OCI-LY7 (cell line): ENCODE measurements at regions not wholly inside any gene's neighbourhood (a gene's known extent, or its start where the extent isn't known, plus 50 kb on each side); places are given as distances from the start of the nearest gene placed in this dataset.

Experiments
- BruUV-seq: library from RNA; stranded (reverse); fragments of 400-500 nt; replicated peaks from 2 replicates; lab custom pipeline; 2021; lab: Mats Ljungman, UMichigan
- CTCF ChIA-PET: fragments of 300-600 bp; sonication (Branson Sonifier 250); formaldehyde crosslinking; loops from one replicate; lab custom pipeline; 2022; ENCODE audit warnings: antibody characterized with exemption; ENCODE audit not compliant: unreplicated experiment; lab: Charles Lee
- POLR2A ChIA-PET: fragments of 300-600 bp; sonication (Branson Sonifier 250); formaldehyde crosslinking; loops from one replicate; lab custom pipeline; 2022; ENCODE audit warnings: antibody characterized with exemption; lab: Charles Lee
- DNase-seq: peaks from one replicate; pipeline ENCODE4 v3.0.0-alpha.2; 2015; ENCODE audit warnings: low spot score
- H2AFZ ChIP-seq: fragments of 200-600 bp; sonication (generic), shearing (Covaris generic); 2 replicates; pipeline ENCODE4 v1.6.1; 2014; ENCODE audit warnings: mild to moderate bottlenecking, antibody characterized with exemption, low read length, moderate library complexity
- H3K27ac ChIP-seq: fragments of 200-600 bp; sonication (generic); 2 replicates; pipeline ENCODE4 v1.5.1; 2014; ENCODE audit warnings: mixed run types, low read depth, mild to moderate bottlenecking, moderate library complexity, low read length, inconsistent platforms; ENCODE audit not compliant: poor library complexity, severe bottlenecking
- H3K36me3 ChIP-seq: fragments of 200-600 bp; sonication (generic); 2 replicates; pipeline ENCODE4 v1.6.1; 2014; ENCODE audit warnings: mild to moderate bottlenecking, antibody characterized with exemption, low read length, moderate library complexity, mixed read lengths; ENCODE audit not compliant: insufficient read depth
- H3K4me1 ChIP-seq: fragments of 200-600 bp; sonication (generic); 2 replicates; pipeline ENCODE4 v1.5.1; 2014; ENCODE audit warnings: mild to moderate bottlenecking, low read length; ENCODE audit not compliant: insufficient read depth, poor library complexity, severe bottlenecking
- H3K4me2 ChIP-seq: fragments of 200-600 bp; sonication (generic); 2 replicates; pipeline ENCODE4 v1.6.1; 2014; ENCODE audit warnings: mild to moderate bottlenecking, low read length
- H3K4me3 ChIP-seq: fragments of 200-600 bp; sonication (generic); 2 replicates; pipeline ENCODE4 v1.5.1; 2014; ENCODE audit warnings: mild to moderate bottlenecking, low read depth, low read length; ENCODE audit not compliant: poor library complexity, severe bottlenecking
- H3K79me2 ChIP-seq: fragments of 200-600 bp; sonication (generic); 2 replicates; pipeline ENCODE4 v1.6.1; 2016; ENCODE audit warnings: low read depth, mild to moderate bottlenecking, low read length, moderate library complexity, mixed read lengths; ENCODE audit not compliant: insufficient read depth
- H3K9me2 ChIP-seq: fragments of 200-600 bp; sonication (generic); 2 replicates; pipeline ENCODE4 v1.6.1; 2016; ENCODE audit warnings: mild to moderate bottlenecking, low read length, mixed read lengths; ENCODE audit not compliant: insufficient read depth
- H3K9me3 ChIP-seq: fragments of 200-600 bp; sonication (generic); 2 replicates; pipeline ENCODE4 v1.6.1; 2014; ENCODE audit warnings: mild to moderate bottlenecking, mixed run types, low read length, mixed read lengths
- H4K20me1 ChIP-seq: fragments of 200-600 bp; sonication (generic); 2 replicates; pipeline ENCODE4 v1.6.1; 2014; ENCODE audit warnings: mild to moderate bottlenecking, antibody characterized with exemption, low read length, moderate library complexity, mixed read lengths; ENCODE audit not compliant: insufficient read depth
- CTCF ChIP-seq: fragments of 200-600 bp; sonication (generic); conservative IDR thresholded peaks from 2 replicates; pipeline ENCODE4 v1.5.1; 2014; ENCODE audit warnings: mild to moderate bottlenecking, antibody characterized with exemption, low read length, moderate library complexity, mixed read lengths
- EZH2phosphoT487 ChIP-seq: fragments of 200-600 bp; sonication (generic); IDR thresholded peaks from 2 replicates; pipeline ENCODE4 v1.6.1; 2018; ENCODE audit warnings: low read depth, borderline replicate concordance, mild to moderate bottlenecking, mixed run types, antibody characterized with exemption, low read length, moderate library complexity, mixed read lengths
- intact Hi-C: fragments of 100-400 bp; cut with micrococcal nuclease; formaldehyde crosslinking; loops from one replicate; pipeline ENCODE4 v1.10.0; 2022; ENCODE audit not compliant: unreplicated experiment

- Histone ChIP-seq H3K27ac (no peak overlapping the region), H3K4me2 (no peak overlapping the region), H2AFZ (no peak overlapping the region), H3K79me2 (no peaks in the 10 kb centered on the region), H3K4me1 (no peaks in the 10 kb centered on the region), H3K4me3 (no peak overlapping the region), H3K36me3 (no peaks in the 10 kb centered on the region), H3K9me2 (no peaks in the 10 kb centered on the region), H3K9me3 (no peaks in the 10 kb centered on the region), H4K20me1 (no peaks in the 10 kb centered on the region)
- TF ChIP-seq CTCF (no peak), EZH2phosphoT487 (no peak)
- no TSS peak for BruUV-seq
- intact Hi-C loops: no loop called here
- ChIA-PET POLR2A (no interaction called here), CTCF (no interaction called here)
- DNase-seq: peak; percentile 8
Measured at GRCh38 chr15:31758126-31758525, 272.2 kb upstream of the CHRNA7 start.

GRCh38 chr15:31768055-31768454 is 262.3 kb upstream of the CHRNA7 start:
- Histone ChIP-seq H3K27ac (no peak overlapping the region), H3K36me3 (no peaks in the 10 kb centered on the region), H3K4me2 (no peak overlapping the region), H3K79me2 (no peaks in the 10 kb centered on the region), H3K9me3 (no peaks in the 10 kb centered on the region), H4K20me1 (no peaks in the 10 kb centered on the region), H3K4me3 (no peak overlapping the region), H3K9me2 (no peaks in the 10 kb centered on the region), H2AFZ (no peak overlapping the region), H3K4me1 (no peaks in the 10 kb centered on the region)
- intact Hi-C loops: no loop called here
- TF ChIP-seq CTCF (no peak), EZH2phosphoT487 (no peak)
- ChIA-PET POLR2A (no interaction called here), CTCF (no interaction called here)
- DNase-seq: no peak
- no TSS peak for BruUV-seq

GRCh38 chr15:31774045-31774444 is 256.3 kb upstream of the CHRNA7 start:
- BruUV-seq: no TSS peak
- no peak for DNase-seq
- H3K4me2 ChIP-seq: no peak overlapping the region
- H3K9me2 ChIP-seq: no peaks in the 10 kb centered on the region
- ChIA-PET CTCF (no interaction called here), POLR2A (interaction anchor here (0.8 kb wide), 1 partner anchor 9 kb away, joined by 3 read pairs; no protein-coding TSS in a partner anchor)
- no peaks in the 10 kb centered on the region for H3K36me3 ChIP-seq
- no peaks in the 10 kb centered on the region for H4K20me1 ChIP-seq
- H3K4me3 ChIP-seq: no peak overlapping the region
- no peak for TF ChIP-seq CTCF
- TF ChIP-seq EZH2phosphoT487: no peak
- no peak overlapping the region for H2AFZ ChIP-seq
- H3K79me2 ChIP-seq: no peaks in the 10 kb centered on the region
- H3K27ac ChIP-seq: no peak overlapping the region
- H3K9me3 ChIP-seq: no peaks in the 10 kb centered on the region
- no peaks in the 10 kb centered on the region for H3K4me1 ChIP-seq
- intact Hi-C loops: no loop called here
